ENCODE measurements at regions not wholly inside any gene's neighbourhood (a gene's known extent, or its start where the extent isn't known, plus 50 kb on each side); places are given as distances from the start of the nearest gene placed in this dataset.

GRCh38 chr10:89949496-89949895, 248.1 kb downstream of the KIF20B start:
- no peak overlapping the region for H3K9ac ChIP-seq
- no peaks in the 10 kb centered on the region for H3K79me2 ChIP-seq (ENCODE audit: insufficient read depth, low read depth)
- no peak overlapping the region for H3K4me3 ChIP-seq (IDR thresholded peaks at IDR 0.05; ENCODE audit: insufficient read depth, low read depth, low read length)

GRCh38 chr10:89952325-89952724, 250.9 kb downstream of the KIF20B start:
- no peaks in the 10 kb centered on the region for H3K79me2 ChIP-seq (ENCODE audit: insufficient read depth, low read depth)
- no peaks in the 10 kb centered on the region for H4K20me1 ChIP-seq (ENCODE audit: insufficient read depth)
- TF ChIP-seq CTCF (conservative IDR thresholded peaks at IDR 0.05; ENCODE audit: low read depth, low read length), result no peak

More at GRCh38 chr10:89949496-89949895, 248.1 kb downstream of the KIF20B start:
- no peak for TF ChIP-seq CTCF (conservative IDR thresholded peaks at IDR 0.05; ENCODE audit: low read depth, low read length)
- Histone ChIP-seq H3K36me3 (ENCODE audit: insufficient read depth) (no peaks in the 10 kb centered on the region), H3K27ac (no peak overlapping the region), H2AFZ (ENCODE audit: low read depth) (no peak overlapping the region), H3K27me3 (ENCODE audit: insufficient read depth, low read depth) (no peaks in the 10 kb centered on the region), H3K4me1 (ENCODE audit: low read depth, poor library complexity, severe bottlenecking) (peaks cover 10% of the 10 kb centered on the region), H4K20me1 (ENCODE audit: insufficient read depth) (no peaks in the 10 kb centered on the region), H3K4me2 (no peak overlapping the region)

GRCh38 chr10:89952751-89953150, 251.4 kb downstream of the KIF20B start:
- no peak for TF ChIP-seq CTCF (conservative IDR thresholded peaks at IDR 0.05; ENCODE audit: low read depth, low read length)
- no peak overlapping the region for H3K9ac ChIP-seq
- no peaks in the 10 kb centered on the region for H3K27me3 ChIP-seq (ENCODE audit: insufficient read depth, low read depth)
- H3K27ac ChIP-seq, result no peak overlapping the region
- H3K4me2 ChIP-seq, result no peak overlapping the region
- no peaks in the 10 kb centered on the region for H3K4me1 ChIP-seq (ENCODE audit: low read depth, poor library complexity, severe bottlenecking)
- H3K79me2 ChIP-seq (ENCODE audit: insufficient read depth, low read depth), result no peaks in the 10 kb centered on the region
- no peak overlapping the region for H3K4me3 ChIP-seq (IDR thresholded peaks at IDR 0.05; ENCODE audit: insufficient read depth, low read depth, low read length)
- H4K20me1 ChIP-seq (ENCODE audit: insufficient read depth), result no peaks in the 10 kb centered on the region
- H2AFZ ChIP-seq (ENCODE audit: low read depth), result no peak overlapping the region
- no peaks in the 10 kb centered on the region for H3K36me3 ChIP-seq (ENCODE audit: insufficient read depth)

More at GRCh38 chr10:89952325-89952724, 250.9 kb downstream of the KIF20B start:
- Histone ChIP-seq H3K36me3 (ENCODE audit: insufficient read depth) (no peaks in the 10 kb centered on the region), H3K4me1 (ENCODE audit: low read depth, poor library complexity, severe bottlenecking) (no peaks in the 10 kb centered on the region), H3K27ac (no peak overlapping the region), H2AFZ (ENCODE audit: low read depth) (no peak overlapping the region), H3K9ac (no peak overlapping the region), H3K27me3 (ENCODE audit: insufficient read depth, low read depth) (no peaks in the 10 kb centered on the region), H3K4me2 (no peak overlapping the region), H3K4me3 (IDR thresholded peaks at IDR 0.05; ENCODE audit: insufficient read depth, low read depth, low read length) (no peak overlapping the region)

- Histone ChIP-seq H4K20me1 (ENCODE audit: insufficient read depth) (no peaks in the 10 kb centered on the region), H3K27ac (no peak overlapping the region)
Measured at GRCh38 chr10:89954061-89954460, 252.7 kb downstream of the KIF20B start.

More at GRCh38 chr10:89954061-89954460, 252.7 kb downstream of the KIF20B start:
- no peak overlapping the region for H3K4me3 ChIP-seq (IDR thresholded peaks at IDR 0.05; ENCODE audit: insufficient read depth, low read depth, low read length)
- no peaks in the 10 kb centered on the region for H3K27me3 ChIP-seq (ENCODE audit: insufficient read depth, low read depth)
- no peak for TF ChIP-seq CTCF (conservative IDR thresholded peaks at IDR 0.05; ENCODE audit: low read depth, low read length)
- no peak overlapping the region for H3K9ac ChIP-seq
- H3K4me1 ChIP-seq (ENCODE audit: low read depth, poor library complexity, severe bottlenecking), result no peaks in the 10 kb centered on the region
- H3K4me2 ChIP-seq, result no peak overlapping the region
- no peaks in the 10 kb centered on the region for H3K79me2 ChIP-seq (ENCODE audit: insufficient read depth, low read depth)
- no peaks in the 10 kb centered on the region for H3K36me3 ChIP-seq (ENCODE audit: insufficient read depth)
- H2AFZ ChIP-seq (ENCODE audit: low read depth), result no peak overlapping the region

All from KMS-11 (cell line).